SK-N-SH treated with all-trans-retinoic acid at 6 μM for 48 hours (cell line): ENCODE measurements at regions not wholly inside any gene's neighbourhood (a gene's known extent, or its start where the extent isn't known, plus 50 kb on each side); places are given as distances from the start of the nearest gene placed in this dataset.
"Not testable (repeated sequence)": the region's sequence is repeated elsewhere in the genome, so short reads cannot be mapped to it uniquely, and the experiment has no call there.

Source experiments
- ARNTL ChIP-seq: fragments of 450-650 bp; formaldehyde crosslinking; IDR thresholded peaks from 2 replicates; pipeline ENCODE4 v1.5.0; 2020; ENCODE audit warnings: low read depth, mild to moderate bottlenecking, moderate library complexity, borderline replicate concordance
- RARB ChIP-seq: fragments of 250-450 bp; sonication (Bioruptor Pico); IDR thresholded peaks from 2 replicates; pipeline ENCODE4 v1.8.0; 2021; ENCODE audit warnings: mild to moderate bottlenecking, moderate library complexity
- ZNF8 ChIP-seq: fragments of 450-650 bp; formaldehyde crosslinking; IDR thresholded peaks from 2 replicates; pipeline ENCODE4 v1.5.0; 2020; ENCODE audit warnings: mild to moderate bottlenecking, moderate library complexity

- not testable (repeated sequence) for TF ChIP-seq ZNF8, ARNTL, RARB (CRISPR knock-in tag)
Measured at GRCh38 chrX:89369904-89370303, 551.8 kb upstream of the TGIF2LX start.
